Ovary (tissue), 7 donors: ENCODE measurements at regions not wholly inside any gene's neighbourhood (a gene's known extent, or its start where the extent isn't known, plus 50 kb on each side); places are given as distances from the start of the nearest gene placed in this dataset.

Experiments
- DNase-seq, 5 donors: peaks; one replicate each; pipeline ENCODE4 v3.0.0-alpha.2; 2019 to 2020
- H3K27ac ChIP-seq, 2 donors: fragments of 200-600 bp; one replicate each; pipeline versions ENCODE4 v1.5.1 to v1.8.0; 2019 to 2022
- H3K27me3 ChIP-seq: fragments of 200-600 bp; one replicate; pipeline ENCODE4 v1.8.0; 2022
- H3K36me3 ChIP-seq: fragments of 200-600 bp; sonication (generic); one replicate; pipeline ENCODE4 v1.5.1; 2019
- H3K4me1 ChIP-seq: one replicate; pipeline ENCODE4 v1.8.1; 2013; ENCODE audit warnings: mild to moderate bottlenecking, moderate library complexity; ENCODE audit not compliant: insufficient read depth
- H3K4me3 ChIP-seq: fragments of 200-600 bp; sonication (generic); one replicate; pipeline ENCODE4 v1.5.1; 2017
- H3K9me3 ChIP-seq, 2 donors: fragments of 200-600 bp in 1 of 2; sonication (generic) in 1 of 2; one replicate each; pipeline versions ENCODE4 v1.5.1 to v1.8.1; 2013 to 2019; ENCODE audit warnings: mild to moderate bottlenecking in 1 of 2, moderate library complexity in 1 of 2
- CTCF ChIP-seq, 3 donors: fragments of 450-650 bp in 2 of 3; fragments of 200-600 bp in 1 of 3; IDR thresholded peaks; one replicate each; pipeline versions ENCODE4 v1.5.1 to v1.8.0; 2016 to 2022; ENCODE audit warnings: antibody characterized with exemption in 3 of 3, mild to moderate bottlenecking in 1 of 3
- EP300 ChIP-seq: sonication (generic); formaldehyde crosslinking; IDR thresholded peaks from one replicate; pipeline ENCODE4 v1.6.1; 2017; ENCODE audit warnings: antibody characterized with exemption
- POLR2A ChIP-seq: fragments of 450-650 bp; IDR thresholded peaks from one replicate; pipeline ENCODE4 v1.6.1; 2017; ENCODE audit warnings: antibody characterized with exemption, mild to moderate bottlenecking, moderate library complexity
- WGBS, 3 donors: extraction: QIAGEN DNeasy Blood & Tissue Kit in 1 of 3; methylation state at CpG; one replicate each; pipeline versions ENCODE4 v1.1.5 to v1.1.7; 2013 to 2017; 5-methylcytosine and 5-hydroxymethylcytosine counted together
- intact Hi-C, 4 donors: fragments of 100-400 bp; cut with DNase I; formaldehyde crosslinking; loops; one replicate each; pipeline versions ENCODE4 v1.11.0 to v1.15.1; 2022 to 2023
- donor health status: DM: no; HTN: no; CAD: no; lungs with moderate emphysema.
- donor health status: DM: no; HTN: no; CAD: no.
- donor health status: Bipolar disorder and iron deficiency.
- donor health status: DM: no; HTN: no; CAD: no.
- donor health status: DM: yes; HTN: yes; CAD: no.

GRCh38 chr9:106649664-106650063 is 213.3 kb upstream of the ZNF462 start:
- no peak for DNase-seq
- 92 to 93% (median 93%) methylated on average over 4 of the region's 4 CpGs for WGBS, 3 donors
- TF ChIP-seq POLR2A (no peak), EP300 (no peak), CTCF (IDR thresholded peaks at IDR 0.05) (no peak)
- Histone ChIP-seq H3K27me3 (no peaks in the 10 kb centered on the region), H3K4me3 (no peak overlapping the region), H3K4me1 (no peaks in the 10 kb centered on the region), H3K27ac (no peak overlapping the region), H3K36me3 (no peaks in the 10 kb centered on the region), H3K9me3 (no peaks in the 10 kb centered on the region)
- intact Hi-C loops = no loop called here

- no peak for DNase-seq
- TF ChIP-seq EP300 = no peak
- no peak for TF ChIP-seq POLR2A
- no peak for TF ChIP-seq CTCF (IDR thresholded peaks at IDR 0.05)
- no peaks in the 10 kb centered on the region for H3K36me3 ChIP-seq
- intact Hi-C loops = no loop called here
- no peaks in the 10 kb centered on the region for H3K27me3 ChIP-seq
- H3K9me3 ChIP-seq = no peaks in the 10 kb centered on the region
- H3K4me3 ChIP-seq = no peak overlapping the region
- no peak overlapping the region for H3K27ac ChIP-seq
- no peaks in the 10 kb centered on the region for H3K4me1 ChIP-seq
Measured at GRCh38 chr9:106653213-106653612, 209.8 kb upstream of the ZNF462 start.

GRCh38 chr9:106655966-106656365 is 207.0 kb upstream of the ZNF462 start:
- Histone ChIP-seq H3K27ac (no peak overlapping the region), H3K4me1 (no peaks in the 10 kb centered on the region), H3K4me3 (no peak overlapping the region), H3K9me3 (no peaks in the 10 kb centered on the region), H3K36me3 (no peaks in the 10 kb centered on the region), H3K27me3 (no peaks in the 10 kb centered on the region)
- WGBS, 3 donors = 36 to 52% (median 40%) methylated on average over 2 of the region's 2 CpGs
- TF ChIP-seq EP300 (no peak), POLR2A (no peak), CTCF (IDR thresholded peaks at IDR 0.05) (no peak)
- intact Hi-C loops = no loop called here
- DNase-seq = no peak

GRCh38 chr9:106657926-106658325 is 205.0 kb upstream of the ZNF462 start:
- TF ChIP-seq POLR2A (no peak), CTCF (IDR thresholded peaks at IDR 0.05) (no peak), EP300 (no peak)
- intact Hi-C loops = no loop called here

GRCh38 chr9:106668534-106668933 is 194.4 kb upstream of the ZNF462 start:
- no peak overlapping the region for H3K4me3 ChIP-seq
- no peak for TF ChIP-seq POLR2A
- TF ChIP-seq EP300 = no peak
- TF ChIP-seq CTCF (IDR thresholded peaks at IDR 0.05) = no peak
- no peak overlapping the region for H3K27ac ChIP-seq
- no peaks in the 10 kb centered on the region for H3K4me1 ChIP-seq
- no peaks in the 10 kb centered on the region for H3K27me3 ChIP-seq
- intact Hi-C loops = no loop called here
- H3K36me3 ChIP-seq = no peaks in the 10 kb centered on the region
- no peak for DNase-seq
- no peaks in the 10 kb centered on the region for H3K9me3 ChIP-seq
- 83 to 88% (median 86%) methylated on average over 1 of the region's 1 CpG for WGBS, 3 donors

More at GRCh38 chr9:106657926-106658325, 205.0 kb upstream of the ZNF462 start:
- Histone ChIP-seq H3K4me1 (no peaks in the 10 kb centered on the region), H3K27ac (no peak overlapping the region), H3K27me3 (no peaks in the 10 kb centered on the region), H3K4me3 (no peak overlapping the region), H3K36me3 (no peaks in the 10 kb centered on the region), H3K9me3 (no peaks in the 10 kb centered on the region)
- no peak for DNase-seq
